Prostate gland (tissue), 2 donors: ENCODE measurements at regions not wholly inside any gene's neighbourhood (a gene's known extent, or its start where the extent isn't known, plus 50 kb on each side); places are given as distances from the start of the nearest gene placed in this dataset.

Source experiments
- POLR2A ChIP-seq: fragments of 450-650 bp; IDR thresholded peaks from one replicate; pipeline ENCODE4 v1.6.1; 2016; ENCODE audit warnings: antibody characterized with exemption, mild to moderate bottlenecking
- POLR2AphosphoS5 ChIP-seq: sonication (generic); formaldehyde crosslinking; IDR thresholded peaks from one replicate; pipeline ENCODE4 v1.6.1; 2017; ENCODE audit warnings: antibody characterized with exemption
- TF ChIP-seq, protein P1 (sequence below), 4 experiments: fragments of 200-600 bp in 2 of 4; fragments of 450-650 bp in 2 of 4; sonication (generic) in 2 of 4; IDR thresholded peaks; 1 replicate in 3 of 4; 2 replicates in 1 of 4; pipeline ENCODE4 v1.5.1; 2016 to 2019; ENCODE audit warnings: antibody characterized with exemption in 4 of 4, mild to moderate bottlenecking in 2 of 4, moderate library complexity in 2 of 4

DNA sequence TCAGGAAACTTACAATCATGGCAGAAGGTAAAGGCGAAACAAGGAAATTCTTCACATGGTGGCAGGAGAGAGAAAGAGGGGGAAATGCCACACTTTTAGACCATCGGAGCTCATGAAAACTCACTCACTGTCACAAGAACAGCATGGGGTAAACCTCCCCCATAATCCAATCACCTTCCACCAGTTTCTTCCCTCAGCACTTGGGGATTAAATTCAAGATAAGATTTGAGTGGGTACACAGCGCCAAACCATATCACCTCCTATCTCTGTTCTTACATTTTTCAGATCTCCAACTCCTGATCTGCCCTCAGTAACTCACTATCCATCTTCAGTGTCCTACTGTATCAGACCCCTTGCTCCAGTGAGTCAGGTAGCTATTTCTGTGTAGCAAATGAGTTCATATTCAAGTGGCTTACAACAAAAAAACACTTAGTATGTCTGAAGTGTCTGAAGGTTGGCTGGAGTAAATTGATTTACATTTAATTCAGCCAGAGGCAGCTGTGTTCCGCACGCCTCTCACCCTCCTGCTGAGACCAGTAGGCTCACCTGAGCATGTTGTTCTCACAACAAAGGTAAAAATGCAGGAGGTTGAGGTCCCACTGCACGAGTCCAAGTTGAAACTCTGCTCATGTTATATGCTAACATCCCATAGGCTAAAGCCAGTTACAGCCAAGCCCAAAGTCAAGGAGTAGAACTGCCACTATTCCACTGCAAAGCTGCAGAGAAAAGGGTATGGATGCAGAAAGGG lies 180.7 kb upstream of the LMCD1 start:
- TF ChIP-seq, protein P1, sequence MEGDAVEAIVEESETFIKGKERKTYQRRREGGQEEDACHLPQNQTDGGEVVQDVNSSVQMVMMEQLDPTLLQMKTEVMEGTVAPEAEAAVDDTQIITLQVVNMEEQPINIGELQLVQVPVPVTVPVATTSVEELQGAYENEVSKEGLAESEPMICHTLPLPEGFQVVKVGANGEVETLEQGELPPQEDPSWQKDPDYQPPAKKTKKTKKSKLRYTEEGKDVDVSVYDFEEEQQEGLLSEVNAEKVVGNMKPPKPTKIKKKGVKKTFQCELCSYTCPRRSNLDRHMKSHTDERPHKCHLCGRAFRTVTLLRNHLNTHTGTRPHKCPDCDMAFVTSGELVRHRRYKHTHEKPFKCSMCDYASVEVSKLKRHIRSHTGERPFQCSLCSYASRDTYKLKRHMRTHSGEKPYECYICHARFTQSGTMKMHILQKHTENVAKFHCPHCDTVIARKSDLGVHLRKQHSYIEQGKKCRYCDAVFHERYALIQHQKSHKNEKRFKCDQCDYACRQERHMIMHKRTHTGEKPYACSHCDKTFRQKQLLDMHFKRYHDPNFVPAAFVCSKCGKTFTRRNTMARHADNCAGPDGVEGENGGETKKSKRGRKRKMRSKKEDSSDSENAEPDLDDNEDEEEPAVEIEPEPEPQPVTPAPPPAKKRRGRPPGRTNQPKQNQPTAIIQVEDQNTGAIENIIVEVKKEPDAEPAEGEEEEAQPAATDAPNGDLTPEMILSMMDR (IDR thresholded peaks at IDR 0.05), result no peak
- no peak for TF ChIP-seq POLR2A
- no peak for TF ChIP-seq POLR2AphosphoS5
